ENCODE measurements at regions not wholly inside any gene's neighbourhood (a gene's known extent, or its start where the extent isn't known, plus 50 kb on each side); places are given as distances from the start of the nearest gene placed in this dataset.

DNA sequence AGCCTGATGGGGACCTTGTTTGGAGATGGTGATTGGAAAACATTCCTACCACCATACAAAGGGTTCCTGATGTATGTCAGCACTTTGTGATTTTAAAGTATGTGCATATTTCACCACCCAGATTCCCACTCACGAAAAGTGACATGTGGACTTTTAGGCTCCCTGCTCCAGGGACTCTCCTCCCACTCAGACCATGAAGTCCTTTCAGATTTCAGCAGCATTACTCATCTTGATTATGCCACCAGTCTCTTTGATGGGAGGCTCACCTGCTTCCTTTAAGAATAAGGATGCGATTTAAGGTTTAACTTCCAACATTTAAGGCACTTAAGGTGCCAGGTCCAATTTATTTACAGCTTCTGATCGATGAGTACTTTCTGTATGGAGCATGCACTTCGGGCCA lies 204.4 kb downstream of the PPARGC1A start:
- TF ChIP-seq EZH2phosphoT487 (IDR thresholded peaks at IDR 0.05; ENCODE audit: borderline replicate concordance): no peak
- TF ChIP-seq, protein P1, sequence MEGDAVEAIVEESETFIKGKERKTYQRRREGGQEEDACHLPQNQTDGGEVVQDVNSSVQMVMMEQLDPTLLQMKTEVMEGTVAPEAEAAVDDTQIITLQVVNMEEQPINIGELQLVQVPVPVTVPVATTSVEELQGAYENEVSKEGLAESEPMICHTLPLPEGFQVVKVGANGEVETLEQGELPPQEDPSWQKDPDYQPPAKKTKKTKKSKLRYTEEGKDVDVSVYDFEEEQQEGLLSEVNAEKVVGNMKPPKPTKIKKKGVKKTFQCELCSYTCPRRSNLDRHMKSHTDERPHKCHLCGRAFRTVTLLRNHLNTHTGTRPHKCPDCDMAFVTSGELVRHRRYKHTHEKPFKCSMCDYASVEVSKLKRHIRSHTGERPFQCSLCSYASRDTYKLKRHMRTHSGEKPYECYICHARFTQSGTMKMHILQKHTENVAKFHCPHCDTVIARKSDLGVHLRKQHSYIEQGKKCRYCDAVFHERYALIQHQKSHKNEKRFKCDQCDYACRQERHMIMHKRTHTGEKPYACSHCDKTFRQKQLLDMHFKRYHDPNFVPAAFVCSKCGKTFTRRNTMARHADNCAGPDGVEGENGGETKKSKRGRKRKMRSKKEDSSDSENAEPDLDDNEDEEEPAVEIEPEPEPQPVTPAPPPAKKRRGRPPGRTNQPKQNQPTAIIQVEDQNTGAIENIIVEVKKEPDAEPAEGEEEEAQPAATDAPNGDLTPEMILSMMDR (conservative IDR thresholded peaks at IDR 0.05; ENCODE audit: low read length): no peak
